Amygdala (tissue), 56 donors: ENCODE measurements at regions not wholly inside any gene's neighbourhood (a gene's known extent, or its start where the extent isn't known, plus 50 kb on each side); places are given as distances from the start of the nearest gene placed in this dataset.
"Not testable (repeated sequence)": the region's sequence is repeated elsewhere in the genome, so short reads cannot be mapped to it uniquely, and the experiment has no call there.

Source experiments
- DNase-seq, 56 donors: peaks; one replicate each; lab custom pipeline; 2025; lab: John Stamatoyannopoulos, UW

DNA sequence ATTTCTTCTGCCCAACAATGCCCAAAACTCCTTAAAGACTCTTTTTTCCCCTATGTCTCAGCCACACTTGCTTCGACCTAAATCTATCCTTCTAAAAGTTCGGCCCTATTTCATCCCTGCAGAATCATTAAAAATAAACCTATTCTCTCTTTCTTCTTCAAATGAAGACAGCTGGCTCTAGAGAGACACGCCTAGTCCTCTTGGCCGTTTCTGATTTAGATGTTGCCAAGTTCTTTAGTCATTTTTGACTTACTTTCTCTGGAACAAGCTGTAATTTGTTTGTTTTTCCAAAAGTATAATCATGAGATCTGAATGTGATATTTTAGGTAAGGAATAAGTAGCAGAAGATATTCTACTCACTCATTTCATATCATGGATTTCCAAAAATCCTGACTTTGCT is 211.6 kb downstream of the CENPC start:
- no peak for DNase-seq

DNA sequence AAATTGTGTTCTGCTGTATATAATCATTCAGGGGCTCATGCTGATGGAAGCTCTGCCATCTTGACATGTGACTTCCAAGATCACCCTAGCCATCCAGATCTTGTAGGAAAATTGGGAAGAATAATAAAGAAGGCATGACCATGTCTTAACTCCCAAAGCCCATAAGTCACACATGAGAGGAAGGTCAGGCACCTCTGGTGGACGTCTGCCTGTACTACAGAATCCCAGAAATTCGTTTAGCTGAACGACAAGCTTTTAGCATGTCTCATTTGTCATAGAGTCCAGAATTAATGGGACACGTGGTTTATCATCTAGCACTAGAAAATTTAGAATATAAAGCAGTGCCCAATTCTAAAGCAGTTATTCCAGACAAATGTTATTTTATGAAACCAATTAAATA is 212.7 kb downstream of the CENPC start:
- DNase-seq, result no peak

DNA sequence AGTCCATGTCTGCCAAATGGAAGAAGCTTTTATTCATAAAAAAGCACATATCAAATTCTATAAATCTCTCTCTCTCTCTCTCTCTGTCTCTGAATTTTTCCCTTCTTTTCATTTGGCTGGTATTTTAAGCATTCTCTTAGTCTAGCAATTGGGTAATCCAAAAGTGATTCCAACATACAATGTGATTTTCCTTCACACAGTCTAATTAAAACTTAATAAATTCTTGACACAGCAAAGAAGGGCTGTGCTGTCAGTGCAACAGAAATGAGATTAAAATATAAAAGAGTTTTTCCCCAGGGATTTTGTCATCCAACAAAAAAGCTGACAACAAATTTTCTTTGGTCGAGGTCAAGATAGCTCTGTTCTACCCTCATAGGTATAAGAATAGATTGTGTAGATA is 216.9 kb downstream of the CENPC start:
- DNase-seq, result no peak

- DNase-seq, result no peak
Measured at GRCh38 chr4:67328018-67328278, 217.4 kb downstream of the CENPC start.

- DNase-seq, result peak in 36 of 56 donors; percentile 0 to 78 (median 10)
Measured at GRCh38 chr4:67327245-67328017, 217.9 kb downstream of the CENPC start.

- no peak for DNase-seq
Measured at GRCh38 chr4:67325791-67326190, 219.5 kb downstream of the CENPC start.

GRCh38 chr4:67320645-67321044 is 224.7 kb downstream of the CENPC start:
- DNase-seq, result no peak

- DNase-seq, result not testable (repeated sequence)
Measured at GRCh38 chr4:67319607-67320006, 225.7 kb downstream of the CENPC start.

- DNase-seq, result not testable (repeated sequence)
Measured at GRCh38 chr4:67300497-67301185, 244.7 kb downstream of the CENPC start.

DNA sequence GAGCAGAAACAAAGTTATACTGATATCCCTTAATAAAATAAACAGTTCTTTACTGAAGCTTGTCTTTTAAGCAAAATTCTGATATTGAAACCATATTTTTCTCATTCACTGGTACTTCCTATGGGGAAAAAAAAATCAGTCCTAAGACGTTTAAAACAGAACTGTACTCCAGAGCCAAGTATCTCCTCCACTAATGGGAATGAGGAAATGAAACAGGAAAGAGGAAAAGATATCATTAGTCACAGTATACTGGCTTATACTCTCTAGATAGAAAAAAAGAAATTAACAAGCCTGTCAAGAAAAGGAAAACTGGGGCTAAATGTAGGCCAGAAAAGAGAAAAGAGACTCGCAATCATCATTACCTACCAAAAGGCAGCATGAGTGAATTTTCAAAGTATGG is 252.7 kb downstream of the CENPC start:
- no peak for DNase-seq

GRCh38 chr4:67292045-67292444 is 253.3 kb downstream of the CENPC start:
- no peak for DNase-seq

DNA sequence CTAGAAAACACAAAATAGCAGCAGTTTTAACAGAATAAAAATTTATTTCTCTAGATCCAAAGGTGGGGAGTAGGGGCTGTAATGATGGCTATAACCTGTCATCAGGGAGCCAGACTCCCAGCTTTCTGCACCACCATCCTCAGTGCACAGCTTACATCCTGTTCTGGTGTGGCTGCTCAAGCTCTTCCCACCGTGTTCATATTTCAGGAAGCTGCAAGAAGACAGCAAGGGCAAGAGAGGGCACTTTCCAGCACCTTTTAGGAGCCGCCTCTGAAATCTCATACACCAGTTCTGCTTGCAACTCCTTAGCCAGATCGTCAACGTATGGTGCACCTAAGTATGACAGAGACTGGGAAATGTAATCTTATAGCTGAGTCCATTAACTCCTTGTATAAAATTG is 253.7 kb downstream of the CENPC start:
- DNase-seq, result no peak

GRCh38 chr4:67288964-67289363 is 256.3 kb downstream of the CENPC start:
- DNase-seq, result peak in 1 of 56 donors; percentile 1

DNA sequence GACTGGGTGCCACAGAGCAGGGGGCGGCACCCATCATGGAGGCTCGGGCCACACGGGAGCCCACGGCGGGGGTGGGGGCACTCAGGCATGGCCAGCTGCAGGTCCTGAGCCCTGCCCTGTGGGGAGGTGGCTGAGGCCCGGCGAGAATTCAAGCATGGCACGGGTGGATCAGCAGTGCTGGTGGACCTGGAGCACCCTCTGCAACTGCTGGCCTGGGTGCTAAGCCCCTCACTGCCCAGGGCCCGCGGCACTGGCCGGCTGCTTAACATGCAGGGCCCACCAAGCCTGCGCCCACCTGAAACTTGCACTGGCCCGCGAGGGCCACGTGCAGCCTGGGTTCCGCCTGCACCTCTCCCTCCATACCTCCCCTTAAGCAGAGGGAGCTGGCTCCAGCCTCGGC is 258.6 kb downstream of the CENPC start:
- no peak for DNase-seq

DNA sequence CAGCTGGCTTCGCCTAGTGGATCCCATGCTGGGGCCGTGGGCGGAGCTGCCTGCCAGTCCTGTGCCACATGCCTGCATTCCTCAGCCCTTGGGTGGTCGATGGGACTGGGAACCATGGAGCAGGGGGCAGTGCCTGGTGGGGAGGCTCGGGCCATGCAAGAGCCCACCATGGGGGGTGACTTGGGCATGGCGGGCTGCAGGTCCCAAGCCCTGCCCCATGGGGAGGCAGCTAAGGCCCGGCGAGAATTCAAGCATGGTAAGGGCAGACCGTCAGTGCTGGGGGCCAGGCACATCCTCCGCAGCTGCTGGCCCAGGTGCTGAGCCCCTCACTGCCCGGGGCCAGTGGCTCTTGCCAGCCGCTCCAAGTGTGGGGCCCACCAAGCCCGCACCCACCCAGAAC is 262.6 kb downstream of the CENPC start:
- no peak for DNase-seq

DNA sequence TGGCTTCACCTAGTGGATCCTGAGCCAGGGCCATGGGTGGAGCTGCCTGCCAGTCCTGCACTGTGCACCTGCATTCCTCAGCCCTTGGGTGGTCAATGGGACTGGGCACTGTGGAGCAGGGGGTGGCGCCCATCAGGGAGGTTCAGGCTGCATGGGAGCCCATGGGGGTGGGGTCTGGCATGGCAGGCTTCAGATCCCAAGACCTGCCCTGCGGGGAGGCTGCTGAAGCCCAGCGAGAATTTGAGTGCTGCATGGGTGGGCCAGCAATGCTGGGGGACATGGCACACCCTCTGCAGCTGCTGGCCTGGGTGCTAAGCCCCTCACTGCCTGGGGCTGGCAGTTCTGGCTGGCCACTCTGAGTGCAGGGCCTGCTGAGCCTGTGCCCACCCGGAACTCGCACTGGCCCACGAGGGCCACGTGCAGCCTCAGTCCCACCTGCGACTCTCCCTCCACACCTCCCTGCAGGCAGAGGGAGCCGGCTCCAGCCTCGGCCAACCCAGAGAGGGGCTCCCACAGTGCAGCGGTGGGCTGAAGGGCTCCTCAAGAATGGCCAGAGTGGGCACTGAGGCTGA is 270.0 kb downstream of the CENPC start:
- DNase-seq, result no peak

DNA sequence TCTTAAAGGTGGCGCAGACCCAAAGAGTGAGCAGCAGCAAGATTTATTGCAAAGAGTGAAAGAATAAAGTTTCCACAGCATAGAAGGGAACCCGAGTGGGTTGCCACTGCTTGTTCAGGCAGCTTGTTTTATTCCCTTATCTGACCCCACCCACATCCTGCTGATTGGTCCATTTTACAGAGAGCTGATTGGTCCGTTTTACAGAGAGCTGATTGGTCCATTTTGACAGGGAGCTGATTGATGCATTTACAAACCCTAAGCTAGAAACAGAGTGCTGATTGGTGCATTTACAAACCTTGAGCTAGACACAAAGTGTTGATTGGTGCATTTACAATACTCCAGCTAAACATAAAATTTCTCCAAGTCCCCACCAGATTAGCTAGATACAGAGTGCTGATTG is 270.6 kb downstream of the CENPC start:
- DNase-seq, result not testable (repeated sequence)

- no peak for DNase-seq
Measured at GRCh38 chr4:67273666-67274065, 271.6 kb downstream of the CENPC start.

GRCh38 chr4:67261971-67262370 is 283.3 kb downstream of the CENPC start:
- DNase-seq, result no peak

DNA sequence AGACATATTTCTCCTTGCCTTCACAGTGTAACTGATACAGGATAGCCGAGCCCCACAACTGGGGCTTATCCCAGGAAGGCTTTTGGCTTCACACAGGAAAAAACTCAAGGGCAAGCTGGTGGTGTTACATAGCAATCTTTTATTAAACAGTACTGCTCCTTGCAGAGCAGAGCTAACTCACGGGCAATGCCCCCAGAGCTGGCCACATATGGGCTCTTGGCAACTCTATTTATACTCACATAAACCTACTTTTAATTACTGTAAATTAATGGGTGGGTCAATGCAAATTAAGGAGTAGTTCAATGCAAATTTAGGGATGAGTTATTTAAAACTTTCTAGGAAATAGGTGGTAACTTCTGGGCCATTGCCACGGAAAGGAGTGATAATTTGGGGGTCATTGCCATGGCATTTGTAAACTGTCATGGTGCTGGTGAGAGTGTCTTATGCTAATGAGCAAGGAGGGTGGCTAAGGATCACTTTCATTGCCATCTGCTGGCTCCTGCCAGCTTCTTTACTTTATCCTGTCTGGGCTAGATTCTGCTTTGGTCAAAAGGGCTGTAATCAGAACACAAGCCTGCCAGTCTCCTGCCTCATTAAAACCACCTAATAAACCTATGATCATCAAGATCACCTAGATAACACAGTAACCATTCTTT is 288.8 kb downstream of the CENPC start:
- DNase-seq, result no peak

GRCh38 chr4:67250131-67250896 is 295.0 kb downstream of the CENPC start:
- DNase-seq, result no peak
